ENCODE measurements at regions not wholly inside any gene's neighbourhood (a gene's known extent, or its start where the extent isn't known, plus 50 kb on each side); places are given as distances from the start of the nearest gene placed in this dataset.

GRCh38 chrX:149198980-149199732 lies 305.9 kb downstream of the IDS start:
- POLR2A ChIA-PET, result no interaction called here
- H3K27ac Mint-ChIP-seq, result no peak overlapping the region
- H3K36me3 Mint-ChIP-seq (ENCODE audit: low read depth), result no peaks in the 10 kb centered on the region
- no peaks in the 10 kb centered on the region for H3K9me3 Mint-ChIP-seq
- no peak for DNase-seq
- H3K4me1 Mint-ChIP-seq, result no peaks in the 10 kb centered on the region
- H3K4me3 Mint-ChIP-seq, result no peak overlapping the region
- no peaks in the 10 kb centered on the region for H3K27me3 Mint-ChIP-seq
- CTCF ChIA-PET, result no interaction called here

GRCh38 chrX:149185087-149185486 lies 320.0 kb downstream of the IDS start:
- ChIA-PET CTCF (no interaction called here), POLR2A (no interaction called here)
- H3K9me3 Mint-ChIP-seq, result no peaks in the 10 kb centered on the region
- H3K27me3 Mint-ChIP-seq, result no peaks in the 10 kb centered on the region
- H3K4me3 Mint-ChIP-seq, result no peak overlapping the region
- H3K27ac Mint-ChIP-seq, result no peak overlapping the region
- no peaks in the 10 kb centered on the region for H3K36me3 Mint-ChIP-seq (ENCODE audit: low read depth)
- no peaks in the 10 kb centered on the region for H3K4me1 Mint-ChIP-seq
- no peak for DNase-seq

GRCh38 chrX:149161435-149162088 lies 343.5 kb downstream of the IDS start:
- Mint-ChIP-seq H3K27me3 (no peaks in the 10 kb centered on the region), H3K9me3 (no peaks in the 10 kb centered on the region), H3K36me3 (ENCODE audit: low read depth) (no peaks in the 10 kb centered on the region), H3K4me1 (no peaks in the 10 kb centered on the region), H3K4me3 (no peak overlapping the region), H3K27ac (no peak overlapping the region)
- CTCF ChIA-PET, result no interaction called here
- POLR2A ChIA-PET, result no interaction called here
- no peak for DNase-seq

- Mint-ChIP-seq H3K4me1 (no peaks in the 10 kb centered on the region), H3K27ac (no peak overlapping the region), H3K36me3 (ENCODE audit: low read depth) (no peaks in the 10 kb centered on the region), H3K27me3 (no peaks in the 10 kb centered on the region), H3K4me3 (no peak overlapping the region), H3K9me3 (no peaks in the 10 kb centered on the region)
- DNase-seq, result no peak
- ChIA-PET CTCF (no interaction called here), POLR2A (no interaction called here)
Measured at GRCh38 chrX:149157976-149158375, 347.1 kb downstream of the IDS start.

GRCh38 chrX:149152941-149153340 lies 352.2 kb downstream of the IDS start:
- H3K27ac Mint-ChIP-seq, result no peak overlapping the region
- H3K27me3 Mint-ChIP-seq, result no peaks in the 10 kb centered on the region
- POLR2A ChIA-PET, result no interaction called here
- CTCF ChIA-PET, result no interaction called here
- H3K4me1 Mint-ChIP-seq, result no peaks in the 10 kb centered on the region
- H3K9me3 Mint-ChIP-seq, result no peaks in the 10 kb centered on the region
- DNase-seq, result no peak
- no peak overlapping the region for H3K4me3 Mint-ChIP-seq
- no peaks in the 10 kb centered on the region for H3K36me3 Mint-ChIP-seq (ENCODE audit: low read depth)

- no peaks in the 10 kb centered on the region for H3K4me1 Mint-ChIP-seq
- no peaks in the 10 kb centered on the region for H3K36me3 Mint-ChIP-seq (ENCODE audit: low read depth)
- no peaks in the 10 kb centered on the region for H3K27me3 Mint-ChIP-seq
- ChIA-PET CTCF (no interaction called here), POLR2A (no interaction called here)
- no peaks in the 10 kb centered on the region for H3K9me3 Mint-ChIP-seq
- no peak overlapping the region for H3K27ac Mint-ChIP-seq
- no peak for DNase-seq
- H3K4me3 Mint-ChIP-seq, result no peak overlapping the region
Measured at GRCh38 chrX:149151805-149152757, 353.0 kb downstream of the IDS start.

- no peak overlapping the region for H3K27ac Mint-ChIP-seq
- ChIA-PET POLR2A (no interaction called here), CTCF (no interaction called here)
- H3K27me3 Mint-ChIP-seq, result no peaks in the 10 kb centered on the region
- H3K36me3 Mint-ChIP-seq (ENCODE audit: low read depth), result no peaks in the 10 kb centered on the region
- H3K4me1 Mint-ChIP-seq, result no peaks in the 10 kb centered on the region
- DNase-seq, result no peak
- no peaks in the 10 kb centered on the region for H3K9me3 Mint-ChIP-seq
- no peak overlapping the region for H3K4me3 Mint-ChIP-seq
Measured at GRCh38 chrX:149145845-149146285, 359.2 kb downstream of the IDS start.

GRCh38 chrX:149131774-149132173 lies 373.3 kb downstream of the IDS start:
- no peaks in the 10 kb centered on the region for H3K27me3 Mint-ChIP-seq
- no peaks in the 10 kb centered on the region for H3K4me1 Mint-ChIP-seq
- no peak overlapping the region for H3K27ac Mint-ChIP-seq
- ChIA-PET POLR2A (no interaction called here), CTCF (no interaction called here)
- H3K4me3 Mint-ChIP-seq, result no peak overlapping the region
- no peaks in the 10 kb centered on the region for H3K9me3 Mint-ChIP-seq
- no peak for DNase-seq
- H3K36me3 Mint-ChIP-seq (ENCODE audit: low read depth), result no peaks in the 10 kb centered on the region

- no peaks in the 10 kb centered on the region for H3K27me3 Mint-ChIP-seq
- H3K4me1 Mint-ChIP-seq, result no peaks in the 10 kb centered on the region
- H3K9me3 Mint-ChIP-seq, result no peaks in the 10 kb centered on the region
- CTCF ChIA-PET, result no interaction called here
- POLR2A ChIA-PET, result no interaction called here
- H3K4me3 Mint-ChIP-seq, result no peak overlapping the region
- no peaks in the 10 kb centered on the region for H3K36me3 Mint-ChIP-seq (ENCODE audit: low read depth)
- DNase-seq, result no peak
- H3K27ac Mint-ChIP-seq, result no peak overlapping the region
Measured at GRCh38 chrX:149129767-149130166, 375.3 kb downstream of the IDS start.

GRCh38 chrX:149124526-149125108 lies 380.5 kb downstream of the IDS start:
- H3K9me3 Mint-ChIP-seq, result no peaks in the 10 kb centered on the region
- POLR2A ChIA-PET, result no interaction called here
- no peak overlapping the region for H3K4me3 Mint-ChIP-seq
- H3K4me1 Mint-ChIP-seq, result no peaks in the 10 kb centered on the region
- no peak for DNase-seq
- no peaks in the 10 kb centered on the region for H3K27me3 Mint-ChIP-seq
- H3K27ac Mint-ChIP-seq, result no peak overlapping the region
- CTCF ChIA-PET, result no interaction called here
- H3K36me3 Mint-ChIP-seq (ENCODE audit: low read depth), result no peaks in the 10 kb centered on the region

GRCh38 chrX:149121206-149121920 lies 383.7 kb downstream of the IDS start:
- no peak overlapping the region for H3K27ac Mint-ChIP-seq
- CTCF ChIA-PET, result no interaction called here
- POLR2A ChIA-PET, result no interaction called here
- no peaks in the 10 kb centered on the region for H3K9me3 Mint-ChIP-seq
- no peaks in the 10 kb centered on the region for H3K4me1 Mint-ChIP-seq
- no peaks in the 10 kb centered on the region for H3K36me3 Mint-ChIP-seq (ENCODE audit: low read depth)
- DNase-seq, result no peak
- H3K27me3 Mint-ChIP-seq, result no peaks in the 10 kb centered on the region
- H3K4me3 Mint-ChIP-seq, result no peak overlapping the region

- H3K27me3 Mint-ChIP-seq, result no peaks in the 10 kb centered on the region
- H3K27ac Mint-ChIP-seq, result no peak overlapping the region
- no peaks in the 10 kb centered on the region for H3K36me3 Mint-ChIP-seq (ENCODE audit: low read depth)
- ChIA-PET POLR2A (no interaction called here), CTCF (no interaction called here)
- H3K4me3 Mint-ChIP-seq, result no peak overlapping the region
- no peak for DNase-seq
- H3K4me1 Mint-ChIP-seq, result no peaks in the 10 kb centered on the region
- no peaks in the 10 kb centered on the region for H3K9me3 Mint-ChIP-seq
Measured at GRCh38 chrX:149120459-149120858, 384.6 kb downstream of the IDS start.

- H3K4me1 Mint-ChIP-seq, result no peaks in the 10 kb centered on the region
- POLR2A ChIA-PET, result no interaction called here
- H3K36me3 Mint-ChIP-seq (ENCODE audit: low read depth), result no peaks in the 10 kb centered on the region
- no peak for DNase-seq
- H3K27me3 Mint-ChIP-seq, result no peaks in the 10 kb centered on the region
- CTCF ChIA-PET, result no interaction called here
- peaks cover 3% of the 10 kb centered on the region for H3K9me3 Mint-ChIP-seq
- no peak overlapping the region for H3K27ac Mint-ChIP-seq
- H3K4me3 Mint-ChIP-seq, result no peak overlapping the region
Measured at GRCh38 chrX:149114874-149115273, 390.2 kb downstream of the IDS start.

Measured in activated CD4-positive, alpha-beta memory T cell treated with anti-CD3 and anti-CD28 coated beads, Interleukin-2, amount 10 ng/mL, durations not matched to agents 7 days and 5 days (primary cell).